Astrocyte of the cerebellum (primary cell): ENCODE measurements at regions not wholly inside any gene's neighbourhood (a gene's known extent, or its start where the extent isn't known, plus 50 kb on each side); places are given as distances from the start of the nearest gene placed in this dataset.
"Not testable (repeated sequence)": the region's sequence is repeated elsewhere in the genome, so short reads cannot be mapped to it uniquely, and the experiment has no call there.

Source experiments
- DNase-seq: peaks from one replicate; pipeline ENCODE4 v3.0.0-alpha.2; 2011; ENCODE audit warnings: low read depth
- H3K4me3 ChIP-seq: 2 replicates; pipeline ENCODE4 v1.5.1; 2011; ENCODE audit warnings: mild to moderate bottlenecking, low read depth, low read length, moderate library complexity
- in situ Hi-C: cut with HindIII; loops from 2 replicates; pipeline ENCODE4 v1.10.0; 2017; ENCODE audit warnings: low sequenced_read_pairs
- TF ChIP-seq, protein P1 (sequence below): IDR thresholded peaks from 2 replicates; pipeline ENCODE4 v1.5.1; 2012; ENCODE audit warnings: low read length, low read depth, moderate library complexity, mild to moderate bottlenecking; ENCODE audit errors: missing control alignments

DNA sequence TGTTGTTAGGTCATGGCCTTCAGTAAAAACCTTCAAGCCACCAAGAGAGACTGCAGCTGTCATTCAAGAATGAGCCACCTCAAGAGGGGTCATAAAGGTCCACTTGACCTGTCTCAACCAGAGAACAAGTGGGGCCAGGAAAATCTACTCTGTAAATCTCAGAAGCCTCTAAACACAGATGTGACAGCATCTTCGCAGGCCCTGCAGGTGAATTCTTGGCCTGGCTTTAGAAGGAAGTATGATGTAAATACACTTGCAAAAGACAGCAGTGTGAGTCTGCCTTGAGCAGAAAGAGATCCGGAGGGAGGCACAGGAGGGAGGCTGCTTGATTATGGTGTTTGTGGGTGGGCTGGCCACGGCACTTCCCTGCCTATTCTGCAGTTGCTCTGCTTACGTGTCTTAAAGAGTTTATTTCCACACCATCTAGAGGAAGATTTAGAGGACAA lies 1082.9 kb downstream of the UQCRFS1 start:
- DNase-seq = no peak
- no peak overlapping the region for H3K4me3 ChIP-seq
- in situ Hi-C loops = no loop called here
- TF ChIP-seq, protein P1, sequence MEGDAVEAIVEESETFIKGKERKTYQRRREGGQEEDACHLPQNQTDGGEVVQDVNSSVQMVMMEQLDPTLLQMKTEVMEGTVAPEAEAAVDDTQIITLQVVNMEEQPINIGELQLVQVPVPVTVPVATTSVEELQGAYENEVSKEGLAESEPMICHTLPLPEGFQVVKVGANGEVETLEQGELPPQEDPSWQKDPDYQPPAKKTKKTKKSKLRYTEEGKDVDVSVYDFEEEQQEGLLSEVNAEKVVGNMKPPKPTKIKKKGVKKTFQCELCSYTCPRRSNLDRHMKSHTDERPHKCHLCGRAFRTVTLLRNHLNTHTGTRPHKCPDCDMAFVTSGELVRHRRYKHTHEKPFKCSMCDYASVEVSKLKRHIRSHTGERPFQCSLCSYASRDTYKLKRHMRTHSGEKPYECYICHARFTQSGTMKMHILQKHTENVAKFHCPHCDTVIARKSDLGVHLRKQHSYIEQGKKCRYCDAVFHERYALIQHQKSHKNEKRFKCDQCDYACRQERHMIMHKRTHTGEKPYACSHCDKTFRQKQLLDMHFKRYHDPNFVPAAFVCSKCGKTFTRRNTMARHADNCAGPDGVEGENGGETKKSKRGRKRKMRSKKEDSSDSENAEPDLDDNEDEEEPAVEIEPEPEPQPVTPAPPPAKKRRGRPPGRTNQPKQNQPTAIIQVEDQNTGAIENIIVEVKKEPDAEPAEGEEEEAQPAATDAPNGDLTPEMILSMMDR = no peak

DNA sequence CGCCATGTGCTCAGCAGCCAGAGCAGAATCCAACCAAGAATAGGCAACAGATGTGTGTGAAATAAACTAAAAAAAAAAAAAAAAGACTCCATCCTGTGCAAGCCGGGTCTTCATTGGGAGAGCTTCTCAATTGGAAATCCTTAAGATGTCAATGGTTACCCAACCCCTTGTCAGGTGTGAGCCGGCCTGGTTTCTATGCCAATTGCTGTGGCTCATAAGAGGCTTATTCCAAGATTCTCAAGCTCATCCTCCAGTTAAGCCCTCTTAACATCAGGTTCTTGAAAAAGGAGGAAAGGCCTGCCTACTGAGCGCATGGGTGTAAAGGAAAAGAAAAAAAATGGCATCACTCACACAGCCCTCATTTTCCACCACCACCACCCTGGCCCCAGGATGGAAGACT lies 1084.6 kb downstream of the UQCRFS1 start:
- TF ChIP-seq, protein P1 = no peak
- no peak overlapping the region for H3K4me3 ChIP-seq
- in situ Hi-C loops = no loop called here
- DNase-seq = no peak

DNA sequence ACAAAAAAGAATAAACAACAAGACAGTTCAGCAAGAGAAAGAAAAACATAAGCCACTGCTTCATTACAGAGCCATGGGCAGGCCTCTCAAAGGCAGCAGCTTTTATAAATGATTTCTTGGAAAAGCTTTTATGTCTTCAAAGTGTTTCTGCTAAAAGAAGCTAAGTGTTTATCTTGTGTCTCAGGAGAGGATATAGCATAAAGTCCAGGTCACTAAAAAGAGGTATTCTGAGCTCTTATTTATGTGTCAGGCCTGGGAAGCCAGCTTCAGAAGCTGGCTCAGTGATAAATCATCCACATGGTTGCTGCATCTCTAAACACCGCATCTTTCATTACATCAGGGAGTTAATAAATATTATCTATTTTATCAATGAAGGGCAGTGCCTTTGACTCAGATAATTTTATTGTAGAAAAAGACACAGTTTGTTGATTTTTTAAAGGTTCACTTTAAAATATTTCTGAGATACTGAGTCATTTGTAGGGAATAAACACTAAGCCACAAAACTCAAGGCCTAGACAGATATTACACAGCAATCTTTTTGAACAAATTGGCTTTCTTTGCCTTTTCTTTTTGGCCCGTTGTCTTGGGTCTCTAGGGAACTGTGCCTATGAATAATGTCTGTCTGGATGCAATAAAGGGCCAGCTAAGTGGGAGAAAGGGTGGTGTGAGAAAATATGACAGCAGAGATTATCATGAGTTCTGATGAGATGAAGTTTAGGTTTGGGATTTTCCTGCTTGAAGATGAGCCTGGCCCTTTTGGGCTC lies 1086.6 kb downstream of the UQCRFS1 start:
- no peak overlapping the region for H3K4me3 ChIP-seq
- TF ChIP-seq, protein P1 = no peak
- in situ Hi-C loops = no loop called here
- no peak for DNase-seq

DNA sequence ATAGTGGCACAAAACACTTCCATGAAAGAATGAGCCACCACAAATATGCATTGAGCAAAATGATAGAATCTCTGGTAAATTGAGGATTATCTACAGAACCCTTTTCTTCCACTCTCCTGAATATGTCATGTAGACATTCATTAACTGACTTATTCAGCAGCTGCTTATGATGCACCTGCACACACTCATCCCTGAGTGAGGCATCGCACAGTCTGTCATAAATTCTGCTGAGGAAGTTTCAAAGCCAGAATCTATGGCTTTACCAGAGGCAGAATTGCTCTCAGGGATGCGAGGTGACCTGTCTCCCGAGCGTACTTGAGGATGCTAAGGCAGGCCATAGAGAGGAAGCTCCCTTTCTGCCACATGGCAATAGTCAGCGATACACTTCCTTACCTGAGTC lies 1090.2 kb downstream of the UQCRFS1 start:
- in situ Hi-C loops = no loop called here
- no peak for DNase-seq
- TF ChIP-seq, protein P1 = no peak
- no peak overlapping the region for H3K4me3 ChIP-seq

DNA sequence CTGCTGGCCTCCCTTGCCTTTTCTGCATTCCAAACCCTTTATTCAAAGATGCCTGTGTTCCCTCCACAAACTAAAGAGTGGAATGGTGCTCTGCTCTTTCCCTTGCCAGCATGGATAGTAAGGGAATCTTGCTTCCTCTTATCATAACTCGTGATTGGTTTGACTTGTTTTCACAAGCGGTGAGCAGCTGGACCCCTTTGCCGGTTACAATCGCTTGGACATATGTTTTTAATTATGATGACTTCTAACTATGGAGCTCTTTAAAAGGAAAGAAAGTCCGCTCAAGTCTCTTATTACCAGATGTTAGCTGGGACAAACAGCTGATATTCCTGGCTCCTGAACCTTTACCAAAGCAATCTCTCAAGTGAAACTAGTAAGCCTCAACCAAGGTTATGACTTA lies 1094.7 kb downstream of the UQCRFS1 start:
- TF ChIP-seq, protein P1 = no peak
- no peak for DNase-seq
- in situ Hi-C loops = no loop called here
- H3K4me3 ChIP-seq = no peak overlapping the region

DNA sequence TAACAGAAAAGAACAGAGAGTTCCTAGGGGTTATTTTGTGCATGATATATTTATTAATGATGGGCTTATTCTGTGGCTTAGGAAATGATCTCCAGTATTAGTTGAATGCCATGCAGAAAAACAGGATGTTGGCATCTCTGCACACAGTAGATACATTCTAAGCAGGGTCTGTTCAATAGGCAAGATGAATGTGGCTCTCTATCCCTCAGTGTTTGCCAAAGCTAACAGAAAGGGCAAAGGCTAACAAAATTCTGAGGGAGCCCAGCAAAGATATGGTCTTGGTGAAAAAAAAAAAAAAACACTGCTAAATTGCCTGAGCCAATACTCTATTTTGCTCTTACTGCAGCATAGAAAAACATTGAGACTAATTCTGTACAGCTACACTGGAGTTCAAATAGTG lies 1095.8 kb downstream of the UQCRFS1 start:
- no peak overlapping the region for H3K4me3 ChIP-seq
- no peak for DNase-seq
- in situ Hi-C loops = no loop called here
- TF ChIP-seq, protein P1 = no peak

DNA sequence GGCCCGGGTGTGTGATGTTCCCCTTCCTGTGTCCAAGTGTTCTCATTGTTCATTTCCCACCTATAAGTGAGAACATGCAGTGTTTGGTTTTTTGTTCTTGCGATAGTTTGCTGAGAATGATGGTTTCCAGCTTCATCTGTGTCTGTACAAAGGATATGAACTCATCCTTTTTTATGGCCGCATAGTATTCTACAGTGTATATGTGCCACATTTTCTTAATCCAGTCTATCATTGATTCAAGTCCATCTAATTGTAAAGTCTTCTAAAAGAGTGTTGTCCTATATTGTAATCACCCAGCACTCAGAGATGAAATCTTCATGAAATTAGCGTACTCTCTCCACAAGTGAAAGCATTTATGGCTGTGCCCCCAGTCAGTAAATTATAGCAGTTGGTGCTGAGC lies 1096.6 kb downstream of the UQCRFS1 start:
- H3K4me3 ChIP-seq, in situ Hi-C loops, DNase-seq: not testable (repeated sequence)
